ENCODE measurements at regions not wholly inside any gene's neighbourhood (a gene's known extent, or its start where the extent isn't known, plus 50 kb on each side); places are given as distances from the start of the nearest gene placed in this dataset.

DNA sequence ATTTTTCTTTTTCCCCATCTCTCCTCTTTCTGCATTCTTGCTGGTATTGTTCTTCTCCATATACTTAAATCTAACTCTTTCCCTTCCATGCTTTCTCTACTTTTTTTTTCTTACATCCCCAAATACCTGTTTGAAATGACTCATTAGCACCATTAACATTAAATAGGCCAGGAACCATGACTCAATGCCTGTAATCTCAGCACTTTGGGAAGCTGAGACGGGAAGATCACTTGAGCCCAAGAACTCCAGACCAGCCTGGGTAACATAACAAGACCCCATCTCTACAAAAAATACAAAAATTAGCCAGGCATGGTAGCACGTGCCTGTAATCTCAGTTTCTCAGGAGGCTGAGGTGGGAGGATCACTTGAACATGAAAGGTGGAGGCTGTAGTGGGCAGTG, 1026.8 kb downstream of the GATA3 start:
- no peak for TF ChIP-seq TEAD4 (IDR thresholded peaks at IDR 0.05)
- no peak for TF ChIP-seq CEBPB (IDR thresholded peaks at IDR 0.05)
- TF ChIP-seq, protein P1, sequence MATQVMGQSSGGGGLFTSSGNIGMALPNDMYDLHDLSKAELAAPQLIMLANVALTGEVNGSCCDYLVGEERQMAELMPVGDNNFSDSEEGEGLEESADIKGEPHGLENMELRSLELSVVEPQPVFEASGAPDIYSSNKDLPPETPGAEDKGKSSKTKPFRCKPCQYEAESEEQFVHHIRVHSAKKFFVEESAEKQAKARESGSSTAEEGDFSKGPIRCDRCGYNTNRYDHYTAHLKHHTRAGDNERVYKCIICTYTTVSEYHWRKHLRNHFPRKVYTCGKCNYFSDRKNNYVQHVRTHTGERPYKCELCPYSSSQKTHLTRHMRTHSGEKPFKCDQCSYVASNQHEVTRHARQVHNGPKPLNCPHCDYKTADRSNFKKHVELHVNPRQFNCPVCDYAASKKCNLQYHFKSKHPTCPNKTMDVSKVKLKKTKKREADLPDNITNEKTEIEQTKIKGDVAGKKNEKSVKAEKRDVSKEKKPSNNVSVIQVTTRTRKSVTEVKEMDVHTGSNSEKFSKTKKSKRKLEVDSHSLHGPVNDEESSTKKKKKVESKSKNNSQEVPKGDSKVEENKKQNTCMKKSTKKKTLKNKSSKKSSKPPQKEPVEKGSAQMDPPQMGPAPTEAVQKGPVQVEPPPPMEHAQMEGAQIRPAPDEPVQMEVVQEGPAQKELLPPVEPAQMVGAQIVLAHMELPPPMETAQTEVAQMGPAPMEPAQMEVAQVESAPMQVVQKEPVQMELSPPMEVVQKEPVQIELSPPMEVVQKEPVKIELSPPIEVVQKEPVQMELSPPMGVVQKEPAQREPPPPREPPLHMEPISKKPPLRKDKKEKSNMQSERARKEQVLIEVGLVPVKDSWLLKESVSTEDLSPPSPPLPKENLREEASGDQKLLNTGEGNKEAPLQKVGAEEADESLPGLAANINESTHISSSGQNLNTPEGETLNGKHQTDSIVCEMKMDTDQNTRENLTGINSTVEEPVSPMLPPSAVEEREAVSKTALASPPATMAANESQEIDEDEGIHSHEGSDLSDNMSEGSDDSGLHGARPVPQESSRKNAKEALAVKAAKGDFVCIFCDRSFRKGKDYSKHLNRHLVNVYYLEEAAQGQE (IDR thresholded peaks at IDR 0.05; ENCODE audit: low read depth) = no peak
- no peak for TF ChIP-seq EGR1 (IDR thresholded peaks at IDR 0.05)
- TF ChIP-seq TCF12 (IDR thresholded peaks at IDR 0.05; ENCODE audit: low read depth) = no peak
- TF ChIP-seq EP300 (IDR thresholded peaks at IDR 0.05; ENCODE audit: borderline replicate concordance) = no peak
- no peak for TF ChIP-seq YY1 (IDR thresholded peaks at IDR 0.05; ENCODE audit: low read depth)
- TF ChIP-seq, protein P2, sequence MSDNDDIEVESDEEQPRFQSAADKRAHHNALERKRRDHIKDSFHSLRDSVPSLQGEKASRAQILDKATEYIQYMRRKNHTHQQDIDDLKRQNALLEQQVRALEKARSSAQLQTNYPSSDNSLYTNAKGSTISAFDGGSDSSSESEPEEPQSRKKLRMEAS (IDR thresholded peaks at IDR 0.05) = no peak
- TF ChIP-seq TAF1 (IDR thresholded peaks at IDR 0.05; ENCODE audit: low read depth) = no peak
- TF ChIP-seq RAD21 (IDR thresholded peaks at IDR 0.05; ENCODE audit: low read depth) = no peak
- TF ChIP-seq ZBTB7A (IDR thresholded peaks at IDR 0.05; ENCODE audit: low read depth) = no peak
- no peak for TF ChIP-seq NFIC (IDR thresholded peaks at IDR 0.05)
- no peak for TF ChIP-seq CREB1 (IDR thresholded peaks at IDR 0.05; ENCODE audit: low read depth)
- TF ChIP-seq FOXM1 (IDR thresholded peaks at IDR 0.05; ENCODE audit: borderline replicate concordance, low read depth) = no peak

DNA sequence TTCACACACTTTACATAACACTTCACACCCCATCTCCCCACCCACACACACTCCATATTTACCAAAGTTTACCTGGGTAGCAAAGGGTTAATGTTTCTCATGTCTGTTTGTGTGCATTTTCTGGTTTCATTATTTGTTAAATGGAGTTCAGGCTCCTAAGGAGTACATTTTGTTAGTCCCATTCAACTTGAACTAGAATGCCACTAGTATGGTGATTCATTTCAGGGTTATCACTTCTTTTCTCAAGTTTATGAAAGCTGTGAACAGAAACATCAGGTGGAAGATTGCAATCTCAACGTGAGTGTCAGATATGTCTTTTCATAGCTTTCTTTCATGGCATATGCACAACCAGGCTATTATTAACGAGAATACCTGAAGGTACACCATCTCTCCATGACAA, 1027.5 kb downstream of the GATA3 start:
- TF ChIP-seq, protein P2 (IDR thresholded peaks at IDR 0.05) = no peak
- no peak for TF ChIP-seq ZBTB7A (IDR thresholded peaks at IDR 0.05; ENCODE audit: low read depth)
- TF ChIP-seq CREB1 (IDR thresholded peaks at IDR 0.05; ENCODE audit: low read depth) = no peak

DNA sequence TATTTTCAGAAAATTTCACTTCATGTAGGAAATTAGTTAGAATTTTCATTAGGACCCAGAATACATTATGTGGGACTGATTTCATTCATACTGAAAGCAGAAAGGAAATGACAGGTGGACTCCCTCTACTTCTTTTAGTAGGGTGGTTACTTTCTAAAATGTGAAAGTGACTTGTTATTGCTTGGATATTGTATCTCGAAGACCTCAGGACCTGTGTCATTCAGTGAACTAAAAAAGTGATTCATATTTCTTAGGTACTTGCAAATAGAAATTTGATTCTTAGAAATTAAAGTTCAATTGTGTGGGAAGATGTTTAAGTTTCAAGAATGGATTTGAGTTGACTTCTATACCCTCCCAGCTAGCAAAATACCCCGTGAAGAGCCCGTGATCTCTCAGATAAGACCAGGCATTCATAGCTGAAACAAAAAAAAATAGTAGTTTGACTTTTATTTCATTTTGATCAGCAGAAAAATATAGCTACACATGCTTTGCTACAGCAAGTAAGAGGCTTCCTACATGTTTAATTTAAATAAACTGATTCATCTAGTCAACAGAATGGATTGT, 1037.1 kb downstream of the GATA3 start:
- no peak for TF ChIP-seq TCF12 (IDR thresholded peaks at IDR 0.05; ENCODE audit: low read depth)
- TF ChIP-seq, protein P3, sequence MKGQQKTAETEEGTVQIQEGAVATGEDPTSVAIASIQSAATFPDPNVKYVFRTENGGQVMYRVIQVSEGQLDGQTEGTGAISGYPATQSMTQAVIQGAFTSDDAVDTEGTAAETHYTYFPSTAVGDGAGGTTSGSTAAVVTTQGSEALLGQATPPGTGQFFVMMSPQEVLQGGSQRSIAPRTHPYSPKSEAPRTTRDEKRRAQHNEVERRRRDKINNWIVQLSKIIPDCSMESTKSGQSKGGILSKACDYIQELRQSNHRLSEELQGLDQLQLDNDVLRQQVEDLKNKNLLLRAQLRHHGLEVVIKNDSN (IDR thresholded peaks at IDR 0.05) = no peak
- no peak for TF ChIP-seq TEAD4 (IDR thresholded peaks at IDR 0.05)
- TF ChIP-seq TAF1 (IDR thresholded peaks at IDR 0.05; ENCODE audit: low read depth) = no peak
- TF ChIP-seq RAD21 (IDR thresholded peaks at IDR 0.05; ENCODE audit: low read depth) = no peak
- no peak for TF ChIP-seq NFIC (IDR thresholded peaks at IDR 0.05)
- no peak for TF ChIP-seq EP300 (IDR thresholded peaks at IDR 0.05; ENCODE audit: borderline replicate concordance)
- TF ChIP-seq, protein P1 (IDR thresholded peaks at IDR 0.05; ENCODE audit: low read depth) = no peak

DNA sequence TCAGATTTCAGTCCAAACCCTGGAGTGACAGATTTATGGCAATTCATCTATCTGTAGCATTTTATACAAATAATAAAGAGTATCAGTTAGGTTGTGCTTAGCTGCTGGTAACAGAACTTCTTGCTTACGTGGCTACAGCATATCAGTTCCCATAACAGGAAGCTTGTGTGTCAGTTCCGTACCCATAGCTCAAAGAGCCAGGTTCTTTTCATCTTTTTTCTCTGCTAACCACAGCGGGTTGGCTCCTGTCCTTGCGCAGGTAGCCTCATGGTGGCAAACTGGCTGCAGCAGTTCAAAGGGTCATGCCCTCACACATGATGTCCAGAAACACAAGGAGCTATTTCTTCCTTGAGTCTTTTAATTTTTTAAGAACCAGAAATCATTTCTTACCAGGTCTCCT, 1041.8 kb downstream of the GATA3 start:
- TF ChIP-seq FOXM1 (IDR thresholded peaks at IDR 0.05; ENCODE audit: borderline replicate concordance, low read depth) (no peak), CEBPB (IDR thresholded peaks at IDR 0.05) (no peak), TAF1 (IDR thresholded peaks at IDR 0.05; ENCODE audit: low read depth) (no peak), TCF12 (IDR thresholded peaks at IDR 0.05; ENCODE audit: low read depth) (no peak), EP300 (IDR thresholded peaks at IDR 0.05; ENCODE audit: borderline replicate concordance) (no peak), RAD21 (IDR thresholded peaks at IDR 0.05; ENCODE audit: low read depth) (no peak), ZBTB7A (IDR thresholded peaks at IDR 0.05; ENCODE audit: low read depth) (no peak), TEAD4 (IDR thresholded peaks at IDR 0.05) (no peak)
- TF ChIP-seq, protein P3 (IDR thresholded peaks at IDR 0.05) = no peak

GRCh38 chr10:9097206-9097990, 1042.9 kb downstream of the GATA3 start:
- TF ChIP-seq, protein P2 (IDR thresholded peaks at IDR 0.05) = no peak
- TF ChIP-seq EP300 (IDR thresholded peaks at IDR 0.05; ENCODE audit: borderline replicate concordance) (no peak), RAD21 (IDR thresholded peaks at IDR 0.05; ENCODE audit: low read depth) (no peak), ZBTB7A (IDR thresholded peaks at IDR 0.05; ENCODE audit: low read depth) (no peak), NFIC (IDR thresholded peaks at IDR 0.05) (no peak), YY1 (IDR thresholded peaks at IDR 0.05; ENCODE audit: low read depth) (no peak)
- TF ChIP-seq, protein P3 (IDR thresholded peaks at IDR 0.05) = no peak
- TF ChIP-seq, protein P1 (IDR thresholded peaks at IDR 0.05; ENCODE audit: low read depth) = no peak
